ENCODE measurements at regions not wholly inside any gene's neighbourhood (a gene's known extent, or its start where the extent isn't known, plus 50 kb on each side); places are given as distances from the start of the nearest gene placed in this dataset.
"Not testable (repeated sequence)": the region's sequence is repeated elsewhere in the genome, so short reads cannot be mapped to it uniquely, and the experiment has no call there.

DNA sequence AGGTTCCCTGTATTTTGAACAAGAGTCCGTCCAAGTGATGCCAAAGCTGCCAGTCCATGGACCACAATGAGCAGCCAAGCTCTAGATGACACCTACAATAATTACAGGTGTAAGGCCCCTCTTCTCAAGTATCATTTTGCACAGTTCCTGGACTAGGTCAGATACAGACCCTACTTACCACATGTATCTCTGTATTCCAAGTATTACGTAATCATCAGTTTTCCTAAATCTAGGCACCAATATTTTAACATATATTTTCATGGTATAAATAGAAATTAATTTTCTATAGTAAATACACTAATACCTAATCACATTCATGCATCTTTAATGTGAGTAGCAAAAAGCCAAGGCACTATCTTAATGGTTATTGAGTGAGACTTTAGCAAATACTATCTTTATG lies 157.0 kb upstream of the PRSS1 start:
- in situ Hi-C loops (cut with HindIII; ENCODE audit: low pct_unique_long_range_greater_than_20kb, low sequenced_read_pairs) = no loop called here
- no peak for TF ChIP-seq JUND (IDR thresholded peaks at IDR 0.05; ENCODE audit: low read depth)

DNA sequence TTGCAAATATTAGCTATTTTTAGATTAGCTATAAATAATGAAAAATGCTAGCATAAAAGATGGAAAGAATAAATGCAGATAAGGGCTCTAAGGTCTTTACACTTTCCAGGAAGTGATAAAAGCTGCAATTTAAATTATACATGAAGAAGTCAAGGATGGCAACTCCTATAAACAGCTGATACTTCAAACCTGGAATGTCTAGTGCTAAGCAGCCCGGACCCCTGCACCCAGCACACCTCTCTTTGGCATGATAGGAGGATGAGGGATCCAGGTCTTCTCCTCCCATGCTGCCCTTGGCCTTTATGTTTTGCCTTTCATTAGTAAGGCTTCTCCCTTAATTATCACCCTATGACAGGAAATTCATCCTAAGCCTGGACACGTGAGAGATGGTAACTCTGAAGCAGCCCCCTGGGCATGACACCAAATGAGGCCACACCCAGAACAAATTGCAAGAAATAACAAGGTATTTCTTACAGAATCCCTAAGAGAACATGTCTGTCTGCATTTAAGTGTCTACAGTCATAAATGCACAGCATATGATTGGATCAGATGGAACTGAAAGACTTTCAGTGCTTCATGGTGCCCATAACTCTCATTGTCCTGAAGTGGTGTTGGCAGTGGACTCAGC lies 158.3 kb upstream of the PRSS1 start:
- in situ Hi-C loops (cut with HindIII; ENCODE audit: low pct_unique_long_range_greater_than_20kb, low sequenced_read_pairs) = no loop called here
- no peak for TF ChIP-seq JUND (IDR thresholded peaks at IDR 0.05; ENCODE audit: low read depth)
- no peak for DNase-seq (ENCODE audit: low read depth in 1 of 2, low spot score in 1 of 2)

More for the DNA sequence above, 157.0 kb upstream of the PRSS1 start:
- DNase-seq (ENCODE audit: low read depth in 1 of 2, low spot score in 1 of 2) = no peak

DNA sequence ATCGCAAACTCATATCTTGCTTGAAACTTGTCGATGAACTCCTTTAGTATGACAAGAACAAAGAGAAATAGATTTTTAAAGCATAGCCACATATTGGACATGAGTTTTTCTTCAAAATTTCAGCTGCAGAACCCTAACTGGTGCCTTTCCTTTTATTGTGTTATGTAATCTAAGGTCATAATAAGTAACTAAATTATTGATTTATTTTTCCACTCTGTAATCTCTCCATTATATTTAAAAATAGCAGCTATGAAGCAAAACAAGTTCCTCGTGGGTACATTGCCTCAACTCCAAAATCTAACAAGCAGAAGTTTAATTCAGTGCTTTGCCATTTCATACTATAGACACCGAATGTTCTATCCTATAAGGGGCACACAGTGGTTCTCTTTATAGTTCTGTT lies 159.2 kb upstream of the PRSS1 start:
- TF ChIP-seq JUND (IDR thresholded peaks at IDR 0.05; ENCODE audit: low read depth) = no peak
- DNase-seq (ENCODE audit: low read depth in 1 of 2, low spot score in 1 of 2) = no peak
- in situ Hi-C loops (cut with HindIII; ENCODE audit: low pct_unique_long_range_greater_than_20kb, low sequenced_read_pairs) = no loop called here

DNA sequence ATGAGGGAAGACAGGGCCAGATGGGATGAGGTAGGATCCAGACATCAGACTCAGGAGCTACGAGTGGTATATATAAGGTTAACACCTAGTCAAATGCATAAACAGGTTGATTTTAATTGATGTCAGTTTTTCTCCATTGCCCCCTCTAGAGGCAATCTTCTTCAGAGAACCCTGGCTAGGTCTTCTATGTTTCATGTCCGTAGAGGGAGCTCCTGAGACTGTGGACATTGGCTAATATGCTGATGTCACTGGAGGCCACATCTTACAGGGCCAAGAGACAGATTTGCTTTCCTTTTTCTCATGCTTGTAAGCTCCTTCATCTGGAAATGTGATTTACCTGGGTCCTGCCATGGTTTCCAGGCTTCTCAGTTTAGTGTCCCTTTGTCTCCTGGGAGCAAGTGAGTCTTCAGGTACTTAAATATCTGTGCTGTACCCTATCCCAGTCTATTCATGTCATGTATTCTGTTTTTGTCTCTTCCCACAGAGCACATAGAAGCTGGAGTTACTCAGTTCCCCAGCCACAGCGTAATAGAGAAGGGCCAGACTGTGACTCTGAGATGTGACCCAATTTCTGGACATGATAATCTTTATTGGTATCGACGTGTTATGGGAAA lies 161.6 kb upstream of the PRSS1 start:
- TF ChIP-seq JUND (IDR thresholded peaks at IDR 0.05; ENCODE audit: low read depth) = no peak
- peak; percentile 31 to 82 for DNase-seq (ENCODE audit: low read depth in 1 of 2, low spot score in 1 of 2)
- in situ Hi-C loops (cut with HindIII; ENCODE audit: low pct_unique_long_range_greater_than_20kb, low sequenced_read_pairs) = no loop called here

DNA sequence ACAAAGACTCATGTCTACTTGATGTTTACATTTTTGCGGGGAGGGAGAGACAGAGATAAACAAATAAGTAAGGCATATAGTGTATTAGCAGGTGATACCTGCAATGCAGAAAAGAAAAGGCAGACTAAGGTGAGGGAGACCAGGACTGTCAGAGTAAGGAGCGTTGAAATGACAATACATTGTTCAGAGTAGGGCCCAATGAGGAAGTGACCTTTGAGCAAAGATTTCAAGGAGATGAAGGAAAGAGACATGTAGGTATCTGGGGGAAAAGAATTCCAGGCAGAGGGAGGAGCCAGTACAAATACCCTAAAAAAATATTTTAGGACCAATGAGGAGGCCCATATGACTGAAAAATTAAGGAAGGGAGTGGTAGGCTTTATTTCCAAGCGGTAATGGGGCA lies 162.7 kb upstream of the PRSS1 start:
- in situ Hi-C loops (cut with HindIII; ENCODE audit: low pct_unique_long_range_greater_than_20kb, low sequenced_read_pairs) = no loop called here
- no peak for TF ChIP-seq JUND (IDR thresholded peaks at IDR 0.05; ENCODE audit: low read depth)
- DNase-seq (ENCODE audit: low read depth in 1 of 2, low spot score in 1 of 2) = no peak

DNA sequence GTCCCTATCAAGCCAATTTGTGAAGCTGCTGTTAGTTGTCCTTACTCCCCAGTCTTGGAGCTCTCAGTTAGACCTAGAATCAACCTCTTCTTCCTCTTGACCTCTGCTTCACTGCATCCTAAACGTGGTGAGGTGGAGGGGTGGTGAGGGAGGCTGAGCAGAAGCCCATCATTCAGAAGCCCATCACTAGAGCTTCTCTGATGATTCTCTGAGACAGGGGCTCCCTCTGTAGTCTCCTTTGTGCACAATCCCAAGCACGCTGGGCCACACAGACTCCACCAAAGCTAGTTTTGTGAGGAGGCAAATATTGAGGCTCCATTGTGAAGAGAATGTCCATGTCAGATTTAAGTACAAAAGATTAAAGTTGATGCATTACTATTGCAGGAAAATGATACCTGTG lies 163.8 kb upstream of the PRSS1 start:
- in situ Hi-C loops (cut with HindIII; ENCODE audit: low pct_unique_long_range_greater_than_20kb, low sequenced_read_pairs) = no loop called here
- no peak for DNase-seq (ENCODE audit: low read depth in 1 of 2, low spot score in 1 of 2)
- no peak for TF ChIP-seq JUND (IDR thresholded peaks at IDR 0.05; ENCODE audit: low read depth)

DNA sequence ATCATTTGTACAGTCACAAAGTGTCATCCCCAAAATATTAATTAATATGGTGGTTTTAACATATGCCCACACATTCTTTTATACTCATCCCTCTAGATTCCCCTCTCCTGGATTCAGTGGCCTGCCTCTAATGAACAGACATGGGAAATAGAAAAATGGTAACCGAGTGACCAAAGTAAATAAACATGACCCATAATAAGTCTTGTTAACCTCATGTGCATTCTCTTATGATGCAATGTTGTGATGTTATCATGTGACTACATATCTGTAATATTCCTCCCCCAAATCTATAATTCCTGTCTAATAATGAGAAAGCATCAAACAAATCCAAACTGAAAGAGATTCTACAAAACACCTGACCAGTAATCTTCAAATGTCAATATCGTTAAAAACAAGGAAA lies 164.5 kb upstream of the PRSS1 start:
- no peak for TF ChIP-seq JUND (IDR thresholded peaks at IDR 0.05; ENCODE audit: low read depth)
- in situ Hi-C loops (cut with HindIII; ENCODE audit: low pct_unique_long_range_greater_than_20kb, low sequenced_read_pairs) = no loop called here
- no peak for DNase-seq (ENCODE audit: low read depth in 1 of 2, low spot score in 1 of 2)

DNA sequence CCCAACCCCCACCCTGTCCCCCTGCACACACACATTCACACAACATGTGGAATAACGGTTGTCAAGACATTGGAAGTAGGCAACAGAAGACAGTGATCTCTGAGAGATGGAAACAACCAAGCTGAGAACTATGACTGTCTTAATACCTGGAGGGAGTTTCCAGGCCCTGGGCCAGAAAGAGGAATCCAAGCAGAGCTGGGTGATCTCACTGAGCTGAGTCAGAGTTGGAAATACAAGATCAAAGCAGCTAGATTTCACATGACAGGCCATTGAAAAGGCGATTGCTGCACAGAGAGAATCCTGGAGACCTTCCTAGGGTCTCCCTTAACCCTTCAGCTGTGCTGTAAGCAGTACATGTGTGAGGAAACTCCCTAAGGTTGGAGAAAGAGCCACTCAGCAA lies 165.8 kb upstream of the PRSS1 start:
- DNase-seq (ENCODE audit: low read depth in 1 of 2, low spot score in 1 of 2) = no peak
- in situ Hi-C loops (cut with HindIII; ENCODE audit: low pct_unique_long_range_greater_than_20kb, low sequenced_read_pairs) = no loop called here
- TF ChIP-seq JUND (IDR thresholded peaks at IDR 0.05; ENCODE audit: low read depth) = no peak

DNA sequence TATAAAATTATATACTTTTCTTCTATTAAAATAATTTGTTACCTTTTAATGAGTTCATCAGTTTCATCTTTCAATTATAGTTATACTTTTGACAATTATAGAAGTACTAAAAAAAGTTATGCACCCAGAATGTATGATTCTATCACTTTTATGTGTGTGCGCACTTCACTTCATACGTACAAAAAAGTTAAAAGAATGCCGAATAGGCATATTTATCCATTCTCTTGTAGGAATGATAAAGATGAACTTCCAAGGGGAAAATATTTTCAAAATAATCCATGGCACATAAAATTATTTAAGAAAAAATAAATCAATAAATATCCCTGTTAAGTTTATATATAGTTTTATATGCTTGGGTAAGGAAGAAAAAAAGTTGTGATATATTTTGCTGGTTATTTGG lies 166.9 kb upstream of the PRSS1 start:
- in situ Hi-C loops (cut with HindIII; ENCODE audit: low pct_unique_long_range_greater_than_20kb, low sequenced_read_pairs) = no loop called here
- no peak for TF ChIP-seq JUND (IDR thresholded peaks at IDR 0.05; ENCODE audit: low read depth)
- no peak for DNase-seq (ENCODE audit: low read depth in 1 of 2, low spot score in 1 of 2)

DNA sequence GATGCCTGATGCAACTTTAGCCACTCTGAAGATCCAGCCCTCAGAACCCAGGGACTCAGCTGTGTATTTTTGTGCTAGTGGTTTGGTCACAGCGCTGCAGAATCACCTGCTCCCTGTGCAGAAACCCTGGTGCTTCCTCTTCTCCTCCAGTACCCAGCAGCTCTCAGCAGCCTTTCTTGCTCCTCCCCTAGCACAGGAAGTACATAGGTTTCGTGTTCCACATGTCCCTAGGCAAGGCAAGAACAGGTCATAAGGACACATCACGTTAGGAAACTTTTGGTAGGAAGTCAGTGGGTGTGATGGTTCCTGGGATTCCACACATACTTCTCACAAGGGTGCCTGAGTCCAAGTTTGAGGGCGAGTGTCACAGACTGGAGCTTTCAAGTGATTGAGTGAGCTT lies 167.9 kb upstream of the PRSS1 start:
- in situ Hi-C loops (cut with HindIII; ENCODE audit: low pct_unique_long_range_greater_than_20kb, low sequenced_read_pairs) = no loop called here
- TF ChIP-seq JUND (IDR thresholded peaks at IDR 0.05; ENCODE audit: low read depth) = no peak
- no peak for DNase-seq (ENCODE audit: low read depth in 1 of 2, low spot score in 1 of 2)

DNA sequence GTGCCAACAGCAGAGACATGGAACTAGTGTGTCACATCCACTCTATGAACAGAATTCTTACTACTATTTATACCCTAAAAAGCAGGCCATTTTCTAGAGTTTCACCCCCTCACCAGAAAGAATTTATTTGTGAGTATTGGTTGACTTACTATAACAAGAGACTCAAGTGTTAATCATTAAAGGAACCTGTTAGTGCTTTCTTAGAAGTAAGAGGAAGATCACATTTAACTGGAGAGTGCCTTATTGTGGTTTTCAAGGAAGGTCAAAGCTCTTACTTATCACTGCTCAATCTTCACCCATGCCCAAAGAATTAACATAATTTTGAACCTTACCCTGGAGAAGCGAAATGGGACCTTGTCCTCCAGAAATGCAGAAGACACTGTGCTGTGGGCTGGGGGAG lies 169.3 kb upstream of the PRSS1 start:
- no peak for TF ChIP-seq JUND (IDR thresholded peaks at IDR 0.05; ENCODE audit: low read depth)
- in situ Hi-C loops (cut with HindIII; ENCODE audit: low pct_unique_long_range_greater_than_20kb, low sequenced_read_pairs) = no loop called here
- no peak for DNase-seq (ENCODE audit: low read depth in 1 of 2, low spot score in 1 of 2)

DNA sequence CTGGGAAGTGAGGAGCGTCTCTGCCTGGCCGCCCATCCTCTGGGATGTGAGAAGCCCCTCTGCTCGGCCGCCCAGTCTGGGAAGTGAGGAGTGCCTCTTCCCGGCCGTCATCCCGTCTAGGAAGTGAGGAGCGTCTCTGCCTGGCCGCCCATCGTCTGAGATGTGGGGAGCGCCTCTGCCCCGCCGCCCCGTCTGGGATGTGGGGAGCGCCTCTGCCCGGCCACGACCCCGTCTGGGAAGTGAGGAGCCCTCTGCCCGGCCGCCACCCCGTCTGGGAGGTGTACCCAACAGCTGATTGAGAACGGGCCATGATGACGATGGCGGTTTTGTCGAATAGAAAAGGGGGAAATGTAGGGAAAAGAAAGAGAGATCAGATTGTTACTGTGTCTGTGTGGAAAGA lies 173.9 kb upstream of the PRSS1 start:
- in situ Hi-C loops (cut with HindIII; ENCODE audit: low pct_unique_long_range_greater_than_20kb, low sequenced_read_pairs); DNase-seq (ENCODE audit: low read depth in 1 of 2, low spot score in 1 of 2): not testable (repeated sequence)

DNA sequence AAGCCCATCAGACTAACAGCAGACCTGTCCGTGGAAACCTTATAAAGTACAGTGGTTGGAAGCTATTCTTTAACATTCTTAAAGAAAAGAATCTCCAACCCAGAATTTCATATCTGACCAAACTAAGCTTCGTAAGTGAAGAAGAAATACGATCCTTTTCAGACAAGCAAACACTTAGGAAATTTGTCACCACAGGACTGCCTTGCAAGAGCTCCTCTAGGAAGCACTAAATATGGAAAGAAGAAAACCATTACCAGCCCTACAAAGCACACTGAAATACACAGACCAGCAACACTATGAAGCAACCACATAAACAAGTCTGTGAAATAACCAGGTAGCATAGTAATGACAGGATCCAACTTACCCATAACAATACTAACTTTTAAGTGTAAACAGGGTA lies 177.7 kb upstream of the PRSS1 start:
- in situ Hi-C loops (cut with HindIII; ENCODE audit: low pct_unique_long_range_greater_than_20kb, low sequenced_read_pairs) = no loop called here
- no peak for TF ChIP-seq JUND (IDR thresholded peaks at IDR 0.05; ENCODE audit: low read depth)
- no peak for DNase-seq (ENCODE audit: low read depth in 1 of 2, low spot score in 1 of 2)

DNA sequence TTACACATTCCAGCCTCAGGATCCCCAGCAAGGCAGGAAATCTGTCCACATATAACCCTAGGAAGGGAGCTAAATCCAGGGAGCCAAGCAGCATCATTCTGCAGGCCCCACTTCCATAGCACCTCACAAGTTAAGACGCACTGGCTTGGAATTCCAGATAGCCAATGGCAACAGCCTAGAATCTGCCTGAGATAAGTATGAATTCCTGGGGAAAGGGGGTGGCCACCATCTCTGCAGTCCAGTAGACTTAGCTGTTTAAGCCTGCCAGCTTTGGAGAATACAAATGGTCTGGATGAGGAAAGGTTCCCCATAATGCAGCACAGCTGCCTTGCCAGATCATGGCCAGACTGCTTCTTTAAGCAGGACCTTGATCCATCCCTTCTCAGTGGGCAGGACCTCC lies 179.4 kb upstream of the PRSS1 start:
- DNase-seq (ENCODE audit: low read depth in 1 of 2, low spot score in 1 of 2) = no peak
- no peak for TF ChIP-seq JUND (IDR thresholded peaks at IDR 0.05; ENCODE audit: low read depth)
- in situ Hi-C loops (cut with HindIII; ENCODE audit: low pct_unique_long_range_greater_than_20kb, low sequenced_read_pairs) = no loop called here

Measured in T47D (cell line).